Heart right ventricle (tissue), 16 donors: ENCODE measurements at regions not wholly inside any gene's neighbourhood (a gene's known extent, or its start where the extent isn't known, plus 50 kb on each side); places are given as distances from the start of the nearest gene placed in this dataset.

Experiments used
- ATAC-seq, 8 donors: fragments of 200-7000 bp; cut with Tn5 transposase; one replicate each; pipeline ENCODE4 v1.9.1; 2020; ENCODE audit warnings: mild to moderate bottlenecking in 8 of 8, moderate library complexity in 8 of 8, moderate number of reproducible peaks in 1 of 8
- DNase-seq, 2 donors: peaks; one replicate each; pipeline ENCODE4 v3.0.0-alpha.2; 2020
- H3K27ac ChIP-seq, 10 donors: fragments of 200-600 bp; sonication (generic) in 2 of 10; one replicate each; pipeline versions ENCODE4 v1.5.0 to v1.8.0; 2020 to 2022; ENCODE audit warnings: mild to moderate bottlenecking in 3 of 10
- H3K27me3 ChIP-seq, 7 donors: fragments of 200-600 bp; one replicate each; pipeline ENCODE4 v1.8.0; 2021 to 2022; ENCODE audit warnings: mild to moderate bottlenecking in 2 of 7
- H3K36me3 ChIP-seq, 9 donors: fragments of 200-600 bp; sonication (generic) in 1 of 9; one replicate each; pipeline versions ENCODE4 v1.5.0 to v1.8.0; 2020 to 2022; ENCODE audit warnings: mild to moderate bottlenecking in 2 of 9
- H3K4me1 ChIP-seq, 9 donors: fragments of 200-600 bp; sonication (generic) in 1 of 9; one replicate each; pipeline versions ENCODE4 v1.5.0 to v1.8.0; 2020 to 2022; ENCODE audit warnings: mild to moderate bottlenecking in 4 of 9
- H3K4me3 ChIP-seq, 10 donors: fragments of 200-600 bp; sonication (generic) in 2 of 10; one replicate each; pipeline versions ENCODE4 v1.5.0 to v1.8.0; 2020 to 2022; ENCODE audit warnings: mild to moderate bottlenecking in 7 of 10, moderate library complexity in 2 of 10
- H3K9me3 ChIP-seq, 11 donors: fragments of 200-600 bp in 10 of 11; sonication (generic) in 2 of 11; one replicate each; pipeline versions ENCODE4 v1.5.0 to v1.8.0; 2013 to 2022; ENCODE audit warnings: mild to moderate bottlenecking in 2 of 11, control low read depth in 1 of 11, moderate library complexity in 1 of 11
- CTCF ChIP-seq, 9 donors: fragments of 200-600 bp; sonication (generic) in 2 of 9; IDR thresholded peaks; one replicate each; pipeline versions ENCODE4 v1.5.0 to v1.8.0; 2021 to 2022; ENCODE audit warnings: antibody characterized with exemption in 9 of 9, mild to moderate bottlenecking in 5 of 9, moderate library complexity in 1 of 9
- WGBS, 2 donors: extraction: QIAGEN DNeasy Blood & Tissue Kit; methylation state at CpG; one replicate each; pipeline ENCODE4 v1.1.7; 2013; ENCODE audit warnings: inconsistent platforms in 1 of 2; 5-methylcytosine and 5-hydroxymethylcytosine counted together
- intact Hi-C, 10 donors: fragments of 100-400 bp; cut with DNase I; formaldehyde crosslinking; loops; one replicate each; pipeline versions ENCODE4 v1.11.1 to v1.14.2; 2022
- donor health status: Arrhythmogenic right ventricular cardiomyopathy.
- donor health status: ischemic (EF 13 %, LVEDD 7.1; RV severe dilation, severe dysfunction).
- donor health status: healthy with polysubstance abuse.
- donor health status: DM: no; HTN: yes; CAD: no.
- donor health status: DM: no; HTN: no; CAD: no.
- donor health status: ischemic (EF 25% LVEDD 6.9; RV normal size, moderate dysfunction).
- donor health status: ischemic (EF 25% LVEDD 5.7; RV mildly dilated, moderate dysfunction).
- donor health status: healthy.
- donor health status: DM: yes; HTN: yes; CAD: no.
- donor health status: Ischemic cardiomyopathy.
- donor health status: ischemic (EF 35%, LVEDD 5.7; RV mildly dilated, moderate dysfunction).
- donor health status: nonischemic (EF 11% LVEDD 7.7; RV severe dilation, severe dysfunction).
- donor health status: DM: yes; HTN: yes; CAD: no.
- donor health status: PGD.
- donor health status: ischemic (EF 29% LVEDD 5.4; RV normal size, mild dysfunction).
- donor health status: nonischemic (EF 23%, LVEDD 6.1; RV moderate dilation, normal function).

GRCh38 chr18:60568220-60568619, 195.6 kb upstream of the MC4R start:
- no peak for TF ChIP-seq CTCF (IDR thresholded peaks at IDR 0.05)

GRCh38 chr18:60570172-60570571, 197.6 kb upstream of the MC4R start:
- Histone ChIP-seq H3K9me3 (no peaks in the 10 kb centered on the region), H3K4me3 (no peak overlapping the region), H3K36me3 (no peaks in the 10 kb centered on the region), H3K4me1 (no peaks in the 10 kb centered on the region), H3K27ac (no peak overlapping the region), H3K27me3 (no peaks in the 10 kb centered on the region)
- no peak for TF ChIP-seq CTCF (IDR thresholded peaks at IDR 0.05)
- WGBS, 2 donors, result 92 to 94% methylated on average over 1 of the region's 1 CpG
- intact Hi-C loops, result no loop called here
- ATAC-seq, result no peak
- DNase-seq, result no peak

More at GRCh38 chr18:60568220-60568619, 195.6 kb upstream of the MC4R start:
- intact Hi-C loops, result no loop called here
- whole genome bisulfite sequencing, 2 donors, result 57 to 62% methylated on average over 3 of the region's 3 CpGs
- Histone ChIP-seq H3K27ac (no peak overlapping the region), H3K4me1 (no peaks in the 10 kb centered on the region), H3K4me3 (no peak overlapping the region), H3K9me3 (no peaks in the 10 kb centered on the region), H3K36me3 (no peaks in the 10 kb centered on the region), H3K27me3 (peaks cover 0 to 4% (median 0%) of the 10 kb centered on the region in 7 donors)
- ATAC-seq, result no peak
- DNase-seq, result no peak

- no peak overlapping the region for H3K4me3 ChIP-seq
- H3K27ac ChIP-seq, result no peak overlapping the region
- TF ChIP-seq CTCF (IDR thresholded peaks at IDR 0.05), result no peak
- H3K27me3 ChIP-seq, result no peaks in the 10 kb centered on the region
- intact Hi-C loops, result no loop called here
- DNase-seq (no peak), ATAC-seq (no peak)
- H3K9me3 ChIP-seq, result no peaks in the 10 kb centered on the region
- H3K4me1 ChIP-seq, result no peaks in the 10 kb centered on the region
- 86 to 96% methylated on average over 1 of the region's 1 CpG for WGBS, 2 donors
- no peaks in the 10 kb centered on the region for H3K36me3 ChIP-seq
Measured at GRCh38 chr18:60577457-60577856, 204.9 kb upstream of the MC4R start.

- no peak for TF ChIP-seq CTCF (IDR thresholded peaks at IDR 0.05)
- Histone ChIP-seq H3K36me3 (no peaks in the 10 kb centered on the region), H3K27ac (no peak overlapping the region), H3K27me3 (no peaks in the 10 kb centered on the region), H3K4me3 (no peak overlapping the region), H3K4me1 (no peaks in the 10 kb centered on the region), H3K9me3 (peaks cover 0 to 5% (median 0%) of the 10 kb centered on the region in 11 donors)
- DNase-seq (no peak), ATAC-seq (no peak)
- intact Hi-C loops, result no loop called here
Measured at GRCh38 chr18:60585670-60586069, 213.1 kb upstream of the MC4R start.

GRCh38 chr18:60593249-60593648, 220.7 kb upstream of the MC4R start:
- Histone ChIP-seq H3K4me1 (no peaks in the 10 kb centered on the region), H3K4me3 (no peak overlapping the region), H3K36me3 (no peaks in the 10 kb centered on the region), H3K9me3 (no peaks in the 10 kb centered on the region), H3K27ac (no peak overlapping the region), H3K27me3 (no peaks in the 10 kb centered on the region)
- ATAC-seq (no peak), DNase-seq (no peak)
- 55 to 60% methylated on average over 5 of the region's 5 CpGs for WGBS, 2 donors
- TF ChIP-seq CTCF (IDR thresholded peaks at IDR 0.05), result no peak
- intact Hi-C loops, result loop anchor here in 1 of 10 donors (5.0 kb wide), 1 partner anchor 116 kb away; no protein-coding TSS in a partner anchor
